PC-3 (cell line): ENCODE measurements at regions not wholly inside any gene's neighbourhood (a gene's known extent, or its start where the extent isn't known, plus 50 kb on each side); places are given as distances from the start of the nearest gene placed in this dataset.

Experiments
- ATAC-seq: fragments of 200-7000 bp; cut with Tn5 transposase; 2 replicates; pipeline ENCODE4 v1.9.1; 2020; ENCODE audit warnings: mild to moderate bottlenecking, moderate library complexity
- BruUV-seq: library from RNA; stranded (reverse); fragments of 400-500 nt; replicated peaks from 2 replicates; lab custom pipeline; 2021; lab: Mats Ljungman, UMichigan
- CTCF ChIA-PET: fragments of 300-600 bp; sonication (Branson Sonifier 250); formaldehyde crosslinking; loops from one replicate; lab custom pipeline; 2022; ENCODE audit warnings: antibody characterized with exemption; lab: Charles Lee
- POLR2A ChIA-PET: fragments of 300-600 bp; sonication (Branson Sonifier 250); formaldehyde crosslinking; loops from one replicate; lab custom pipeline; 2022; ENCODE audit warnings: antibody characterized with exemption; ENCODE audit not compliant: unreplicated experiment; lab: Charles Lee
- DNase-seq: peaks from one replicate; pipeline ENCODE4 v3.0.0-alpha.2; 2015
- H2AFZ ChIP-seq: fragments of 300-600 bp; sonication (generic); 2 replicates; pipeline ENCODE4 v1.6.0; 2016; ENCODE audit warnings: antibody characterized with exemption, low read length
- H3F3A ChIP-seq: fragments of 300-600 bp; sonication (generic); one replicate; pipeline ENCODE4 v1.6.0; 2017; ENCODE audit warnings: antibody characterized with exemption, low read length, control low read depth, mild to moderate bottlenecking; ENCODE audit not compliant: unreplicated experiment
- H3K27ac ChIP-seq: fragments of 300-600 bp; sonication (generic); 2 replicates; pipeline ENCODE4 v1.5.1; 2016; ENCODE audit warnings: mild to moderate bottlenecking, low read length
- H3K27me3 ChIP-seq: fragments of 300-600 bp; sonication (generic); 2 replicates; pipeline ENCODE4 v1.6.1; 2016; ENCODE audit warnings: low read length, mixed read lengths
- H3K36me3 ChIP-seq: fragments of 300-600 bp; sonication (generic); 2 replicates; pipeline ENCODE4 v1.6.1; 2016; ENCODE audit warnings: low read depth, mixed run types, low read length, mixed read lengths
- H3K4me1 ChIP-seq: fragments of 300-600 bp; sonication (generic); 2 replicates; pipeline ENCODE4 v1.5.1; 2016; ENCODE audit warnings: low read length; ENCODE audit not compliant: insufficient read depth
- H3K4me2 ChIP-seq: fragments of 300-600 bp; sonication (generic); 2 replicates; pipeline ENCODE4 v1.6.0; 2016; ENCODE audit warnings: low read length
- H3K4me3 ChIP-seq: fragments of 300-600 bp; sonication (generic); 2 replicates; pipeline ENCODE4 v1.5.1; 2016; ENCODE audit warnings: mild to moderate bottlenecking, low read length, mixed read lengths
- H3K79me2 ChIP-seq: fragments of 300-600 bp; sonication (generic); 2 replicates; pipeline ENCODE4 v1.6.1; 2017; ENCODE audit warnings: low read length, mixed read lengths
- H3K9ac ChIP-seq: fragments of 300-600 bp; sonication (generic); 2 replicates; pipeline ENCODE4 v1.6.0; 2016; ENCODE audit warnings: mild to moderate bottlenecking, low read length
- H3K9me2 ChIP-seq: fragments of 300-600 bp; sonication (generic); replicated peaks from 2 replicates; pipeline ENCODE4 v1.6.1; 2016; ENCODE audit warnings: mixed run types, low read length, mixed read lengths
- H3K9me3 ChIP-seq: fragments of 300-600 bp; sonication (generic); 2 replicates; pipeline ENCODE4 v1.6.1; 2016; ENCODE audit warnings: low read length, mixed read lengths
- H4K20me1 ChIP-seq: fragments of 300-600 bp; sonication (generic); 2 replicates; pipeline ENCODE4 v1.6.1; 2016; ENCODE audit warnings: low read length, mixed read lengths
- CTCF ChIP-seq: fragments of 300-600 bp; sonication (generic); conservative IDR thresholded peaks from 2 replicates; pipeline ENCODE4 v1.5.1; 2017; ENCODE audit warnings: antibody characterized with exemption, low read depth, mild to moderate bottlenecking, low read length
- EZH2 ChIP-seq: fragments of 300-600 bp; sonication (generic); IDR thresholded peaks from one replicate; pipeline ENCODE4 v1.6.1; 2017; ENCODE audit warnings: antibody characterized with exemption, mild to moderate bottlenecking, low read length; ENCODE audit not compliant: unreplicated experiment
- EZH2phosphoT487 ChIP-seq: fragments of 300-600 bp; sonication (generic); IDR thresholded peaks from 2 replicates; pipeline ENCODE4 v1.6.1; 2018; ENCODE audit warnings: mild to moderate bottlenecking, antibody characterized with exemption, low read length, borderline replicate concordance
- intact Hi-C: fragments of 100-400 bp; cut with micrococcal nuclease; formaldehyde crosslinking; loops from 2 replicates; pipeline ENCODE4 v1.9.0; 2023

GRCh38 chr13:50537029-50537428, 306.5 kb downstream of the DLEU7 start:
- Histone ChIP-seq H3F3A (no peaks in the 10 kb centered on the region), H3K9ac (no peak overlapping the region), H3K4me1 (0 out of 2 replicates have a peak, but pooled peaks cover 4% of the 10 kb centered on the region), H4K20me1 (no peaks in the 10 kb centered on the region), H3K9me3 (0 out of 2 replicates have a peak, but pooled peaks cover 11% of the 10 kb centered on the region), H3K79me2 (no peaks in the 10 kb centered on the region), H3K4me2 (no peak overlapping the region), H3K27ac (no peak overlapping the region), H3K36me3 (no peaks in the 10 kb centered on the region; the same call in 1 of the 2 replicates), H3K27me3 (no peaks in the 10 kb centered on the region), H3K4me3 (no peak overlapping the region), H3K9me2 (no peaks in the 10 kb centered on the region), H2AFZ (no peak overlapping the region)
- TF ChIP-seq EZH2phosphoT487 (no peak), CTCF (no peak)
- ATAC-seq = no peak
- no peak for DNase-seq
- no TSS peak for BruUV-seq
- ChIA-PET POLR2A (no interaction called here), CTCF (no interaction called here)
- intact Hi-C loops = loop anchor here (10.0 kb wide), 2 partner anchors 182 to 562 kb away; no protein-coding TSS in a partner anchor

- Histone ChIP-seq H3K4me1 (0 out of 2 replicates have a peak, but pooled peaks cover 4% of the 10 kb centered on the region), H3K79me2 (no peaks in the 10 kb centered on the region), H2AFZ (no peak overlapping the region), H3K4me3 (no peak overlapping the region), H3K4me2 (no peak overlapping the region), H3K27me3 (no peaks in the 10 kb centered on the region), H3K9me3 (0 out of 2 replicates have a peak, but pooled peaks cover 7% of the 10 kb centered on the region), H3F3A (no peaks in the 10 kb centered on the region), H3K27ac (no peak overlapping the region), H3K9ac (no peak overlapping the region), H3K9me2 (no peaks in the 10 kb centered on the region), H4K20me1 (no peaks in the 10 kb centered on the region), H3K36me3 (no peaks in the 10 kb centered on the region; the same call in 1 of the 2 replicates)
- no peak for DNase-seq
- ChIA-PET CTCF (no interaction called here), POLR2A (no interaction called here)
- TF ChIP-seq EZH2 = no peak
- TF ChIP-seq EZH2phosphoT487 = no peak
- no peak for TF ChIP-seq CTCF
- no TSS peak for BruUV-seq
- intact Hi-C loops = loop anchor here (10.0 kb wide), 2 partner anchors 185 to 565 kb away; no protein-coding TSS in a partner anchor
- ATAC-seq = no peak
Measured at GRCh38 chr13:50539791-50540530, 303.5 kb downstream of the DLEU7 start.

- Histone ChIP-seq H3K9ac (no peak overlapping the region), H3K36me3 (no peaks in the 10 kb centered on the region), H3K4me2 (no peak overlapping the region), H3K9me2 (no peaks in the 10 kb centered on the region), H3K27me3 (no peaks in the 10 kb centered on the region), H3F3A (no peaks in the 10 kb centered on the region), H3K9me3 (no peaks in the 10 kb centered on the region), H3K27ac (no peak overlapping the region), H3K4me1 (no peaks in the 10 kb centered on the region), H4K20me1 (no peaks in the 10 kb centered on the region), H2AFZ (no peak overlapping the region), H3K4me3 (no peak overlapping the region), H3K79me2 (no peaks in the 10 kb centered on the region)
- TF ChIP-seq CTCF (no peak), EZH2phosphoT487 (no peak), EZH2 (no peak)
- DNase-seq (no peak), ATAC-seq (no peak)
- POLR2A ChIA-PET = interaction anchor here (0.7 kb wide), 1 partner anchor 562 kb away, joined by 5 read pairs; no protein-coding TSS in a partner anchor
- BruUV-seq = no TSS peak
- CTCF ChIA-PET = no interaction called here
- intact Hi-C loops = no loop called here
Measured at GRCh38 chr13:50543141-50543540, 300.4 kb downstream of the DLEU7 start.
